SK-N-SH (cell line): ENCODE measurements at regions not wholly inside any gene's neighbourhood (a gene's known extent, or its start where the extent isn't known, plus 50 kb on each side); places are given as distances from the start of the nearest gene placed in this dataset.

Experiments
- CHD2 ChIP-seq: fragments of 150-350 bp; IDR thresholded peaks from 2 replicates; pipeline ENCODE4 v1.6.1; 2018; ENCODE audit warnings: low read length; ENCODE audit not compliant: partially characterized antibody
- CTCF ChIP-seq: fragments of 200-600 bp; sonication (generic); IDR thresholded peaks from 2 replicates; pipeline ENCODE4 v1.6.1; 2017; ENCODE audit warnings: antibody characterized with exemption, mild to moderate bottlenecking, moderate library complexity
- EP300 ChIP-seq, 2 experiments: IDR thresholded peaks; 2 replicates each; pipeline versions ENCODE4 v1.4.0 to v1.6.1; 2012; ENCODE audit warnings: borderline replicate concordance in 1 of 2, low read depth in 1 of 2, low read length in 1 of 2
- FOXJ3 ChIP-seq: sonication (generic); formaldehyde crosslinking; IDR thresholded peaks from 2 replicates; pipeline ENCODE4 v1.5.1; 2020; ENCODE audit warnings: mild to moderate bottlenecking, missing genetic modification reagents
- NFIC ChIP-seq: IDR thresholded peaks from 2 replicates; pipeline ENCODE4 v1.4.0; 2012; ENCODE audit warnings: borderline replicate concordance
- POLR2AphosphoS5 ChIP-seq: IDR thresholded peaks from 2 replicates; pipeline ENCODE4 v1.6.1; 2012; ENCODE audit warnings: low read depth, low read length
- RAD21 ChIP-seq: IDR thresholded peaks from 2 replicates; pipeline ENCODE4 v1.6.1; 2012; ENCODE audit warnings: mild to moderate bottlenecking, low read length
- RCOR1 ChIP-seq: fragments of 150-350 bp; IDR thresholded peaks from 2 replicates; pipeline ENCODE4 v1.6.1; 2017; ENCODE audit warnings: antibody characterized with exemption, low read length
- RFX5 ChIP-seq: IDR thresholded peaks from 2 replicates; pipeline ENCODE4 v1.6.1; 2012; ENCODE audit warnings: mild to moderate bottlenecking, improper control_type of control experiment, low read length
- SMC3 ChIP-seq: IDR thresholded peaks from 2 replicates; pipeline ENCODE4 v1.6.1; 2012; ENCODE audit warnings: low read depth, low read length, improper control_type of control experiment
- TAF1 ChIP-seq: IDR thresholded peaks from 2 replicates; pipeline ENCODE4 v1.6.1; 2012; ENCODE audit warnings: low read depth, mild to moderate bottlenecking, low read length, moderate library complexity, borderline replicate concordance
- YY1 ChIP-seq: IDR thresholded peaks from 2 replicates; pipeline ENCODE4 v1.4.0; 2012; ENCODE audit warnings: low read depth, mild to moderate bottlenecking
- TF ChIP-seq, protein P1 (sequence below): IDR thresholded peaks from 2 replicates; pipeline ENCODE4 v1.6.1; 2012; ENCODE audit warnings: mild to moderate bottlenecking, low read depth, low read length, moderate library complexity

GRCh38 chr1:63203641-63204040 is 118.7 kb upstream of the FOXD3 start:
- TF ChIP-seq CTCF (no peak), TAF1 (no peak), RFX5 (no peak), RCOR1 (no peak), CHD2 (no peak), RAD21 (no peak), YY1 (no peak), POLR2AphosphoS5 (no peak), SMC3 (no peak), NFIC (no peak), FOXJ3 (no peak), EP300 (IDR thresholded peaks at IDR 0.05; ENCODE audit: borderline replicate concordance in 1 of 2, low read depth in 1 of 2, low read length in 1 of 2) (no peak)
- TF ChIP-seq, protein P1, sequence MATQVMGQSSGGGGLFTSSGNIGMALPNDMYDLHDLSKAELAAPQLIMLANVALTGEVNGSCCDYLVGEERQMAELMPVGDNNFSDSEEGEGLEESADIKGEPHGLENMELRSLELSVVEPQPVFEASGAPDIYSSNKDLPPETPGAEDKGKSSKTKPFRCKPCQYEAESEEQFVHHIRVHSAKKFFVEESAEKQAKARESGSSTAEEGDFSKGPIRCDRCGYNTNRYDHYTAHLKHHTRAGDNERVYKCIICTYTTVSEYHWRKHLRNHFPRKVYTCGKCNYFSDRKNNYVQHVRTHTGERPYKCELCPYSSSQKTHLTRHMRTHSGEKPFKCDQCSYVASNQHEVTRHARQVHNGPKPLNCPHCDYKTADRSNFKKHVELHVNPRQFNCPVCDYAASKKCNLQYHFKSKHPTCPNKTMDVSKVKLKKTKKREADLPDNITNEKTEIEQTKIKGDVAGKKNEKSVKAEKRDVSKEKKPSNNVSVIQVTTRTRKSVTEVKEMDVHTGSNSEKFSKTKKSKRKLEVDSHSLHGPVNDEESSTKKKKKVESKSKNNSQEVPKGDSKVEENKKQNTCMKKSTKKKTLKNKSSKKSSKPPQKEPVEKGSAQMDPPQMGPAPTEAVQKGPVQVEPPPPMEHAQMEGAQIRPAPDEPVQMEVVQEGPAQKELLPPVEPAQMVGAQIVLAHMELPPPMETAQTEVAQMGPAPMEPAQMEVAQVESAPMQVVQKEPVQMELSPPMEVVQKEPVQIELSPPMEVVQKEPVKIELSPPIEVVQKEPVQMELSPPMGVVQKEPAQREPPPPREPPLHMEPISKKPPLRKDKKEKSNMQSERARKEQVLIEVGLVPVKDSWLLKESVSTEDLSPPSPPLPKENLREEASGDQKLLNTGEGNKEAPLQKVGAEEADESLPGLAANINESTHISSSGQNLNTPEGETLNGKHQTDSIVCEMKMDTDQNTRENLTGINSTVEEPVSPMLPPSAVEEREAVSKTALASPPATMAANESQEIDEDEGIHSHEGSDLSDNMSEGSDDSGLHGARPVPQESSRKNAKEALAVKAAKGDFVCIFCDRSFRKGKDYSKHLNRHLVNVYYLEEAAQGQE: no peak
